Kidney glomerular epithelial cell (primary cell): ENCODE measurements at regions not wholly inside any gene's neighbourhood (a gene's known extent, or its start where the extent isn't known, plus 50 kb on each side); places are given as distances from the start of the nearest gene placed in this dataset.
"Not testable (repeated sequence)": the region's sequence is repeated elsewhere in the genome, so short reads cannot be mapped to it uniquely, and the experiment has no call there.

Experiments
- DNase-seq: peaks from one replicate; lab custom pipeline; 2025; lab: John Stamatoyannopoulos, UW

DNA sequence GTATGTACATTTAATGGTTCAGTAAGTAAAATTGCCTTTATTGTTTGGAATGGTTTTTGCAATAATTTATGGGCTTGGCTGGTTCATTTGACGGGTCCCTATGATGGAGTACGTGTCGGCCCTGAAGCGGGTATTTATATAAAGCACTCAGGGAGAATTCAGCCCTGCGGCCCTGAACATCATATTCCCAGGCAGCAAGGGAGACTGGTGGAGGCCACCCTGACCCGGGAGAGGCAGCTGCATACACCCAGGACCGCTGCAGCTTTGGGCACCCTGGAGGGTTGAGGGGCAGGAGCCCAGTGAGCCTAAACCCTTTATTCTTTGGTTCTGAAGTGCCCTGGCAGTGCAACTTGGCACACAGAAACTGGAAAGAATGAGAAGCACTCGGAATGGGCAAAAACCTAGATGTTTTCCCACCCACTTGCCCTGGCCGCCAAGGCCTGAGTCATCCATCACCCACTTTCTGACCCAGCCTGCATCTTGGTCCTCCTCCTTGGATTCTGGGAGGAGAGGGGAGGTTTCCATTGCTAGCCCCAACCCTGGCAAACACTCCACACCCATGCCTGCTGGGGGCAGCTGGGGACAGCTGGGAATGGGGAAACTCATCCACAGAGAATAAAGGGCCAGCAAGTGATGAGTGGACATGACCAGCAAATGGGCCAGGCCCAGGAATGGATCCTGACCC is 162.2 kb upstream of the TNRC6C start:
- no peak for DNase-seq

DNA sequence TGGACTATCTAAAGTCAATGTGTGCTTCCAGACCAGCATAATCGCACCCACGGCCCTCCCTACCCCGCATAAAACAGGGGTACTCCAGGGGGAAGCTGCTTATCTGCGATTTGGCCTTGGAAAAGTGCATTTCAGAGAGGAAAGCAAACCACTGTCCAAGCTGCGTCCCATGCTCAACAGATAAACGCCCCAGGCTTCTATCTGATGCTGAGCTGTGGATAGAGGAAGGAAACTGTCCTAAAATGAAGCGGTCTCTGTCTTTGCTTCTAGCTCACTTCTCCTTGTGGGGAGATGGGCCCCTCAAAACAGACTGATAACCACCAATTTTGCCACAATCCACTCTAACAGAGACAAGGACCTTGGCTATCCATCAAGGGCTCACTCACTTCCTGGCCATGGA is 160.5 kb upstream of the TNRC6C start:
- no peak for DNase-seq

DNA sequence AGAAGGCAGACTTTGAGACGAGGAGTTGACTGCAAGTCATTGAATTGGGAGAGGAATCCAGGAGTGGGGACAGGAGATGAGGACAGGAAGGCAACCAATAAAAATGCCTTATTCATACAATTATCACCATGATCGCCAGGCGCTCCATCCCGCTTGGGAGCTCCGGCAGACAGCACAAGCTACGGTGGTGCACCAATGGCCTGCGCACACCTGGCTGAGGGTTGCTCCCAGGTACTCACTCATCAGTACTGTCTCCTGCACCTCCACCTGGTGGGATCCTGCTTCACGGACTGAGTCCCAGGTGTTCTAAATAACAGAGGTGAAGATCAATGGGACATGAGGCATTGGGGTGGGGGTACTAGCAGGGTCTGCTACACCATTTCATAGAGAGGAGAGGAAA is 160.0 kb upstream of the TNRC6C start:
- no peak for DNase-seq

DNA sequence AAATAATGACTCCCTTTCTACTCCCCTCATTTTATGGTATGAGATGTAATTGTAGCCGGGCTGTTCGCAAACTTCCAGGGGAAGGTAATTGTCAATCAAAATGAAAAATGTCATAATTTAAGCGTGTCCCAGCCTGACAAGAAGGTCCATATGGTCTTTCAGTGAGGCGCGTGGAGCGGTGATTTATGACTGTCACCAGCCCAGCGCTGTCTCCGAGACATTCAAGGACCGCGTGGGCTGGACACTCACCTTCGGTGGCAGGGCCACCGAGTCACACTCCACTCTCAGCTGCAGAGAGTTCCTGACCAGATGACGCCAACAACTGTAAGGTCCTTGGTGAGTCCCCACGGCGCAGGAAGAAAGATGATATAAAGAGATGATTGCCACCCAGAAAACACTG is 157.7 kb upstream of the TNRC6C start:
- DNase-seq = no peak

DNA sequence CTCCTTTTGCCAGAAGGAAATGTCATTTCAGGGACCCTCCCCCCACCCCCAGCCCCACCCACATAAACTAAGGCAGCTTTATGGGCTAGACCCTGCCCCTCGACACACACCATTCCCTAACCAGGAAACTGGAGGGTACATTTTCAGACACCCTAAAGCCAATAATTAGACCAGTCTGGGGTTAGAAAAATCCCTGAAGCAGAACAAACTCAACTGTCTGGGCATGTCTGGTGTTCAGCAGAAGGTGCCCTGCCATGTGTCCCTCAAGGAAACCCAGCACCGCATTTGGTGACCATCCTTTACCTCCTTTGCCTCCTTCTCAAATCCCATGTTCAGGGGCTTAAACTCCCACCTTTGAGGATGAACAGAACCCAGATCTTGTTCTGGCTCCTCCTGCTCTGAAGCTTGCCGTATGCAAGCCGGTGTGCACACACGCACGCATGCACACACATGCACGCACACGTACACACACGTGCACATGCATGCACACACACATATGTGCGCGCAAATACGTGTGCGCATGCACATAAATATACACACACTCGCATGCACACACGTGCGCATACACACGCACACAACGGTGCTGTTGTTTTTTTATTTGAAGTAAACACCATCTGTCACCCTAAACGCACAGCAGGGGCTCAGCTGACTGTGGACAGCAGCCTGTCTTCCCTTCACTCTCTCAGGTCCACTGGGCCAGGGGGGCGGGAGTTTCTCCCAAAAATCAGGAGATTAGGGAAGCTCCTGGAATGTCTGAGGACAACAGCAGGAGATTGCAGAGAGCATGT is 156.8 kb upstream of the TNRC6C start:
- no peak for DNase-seq

DNA sequence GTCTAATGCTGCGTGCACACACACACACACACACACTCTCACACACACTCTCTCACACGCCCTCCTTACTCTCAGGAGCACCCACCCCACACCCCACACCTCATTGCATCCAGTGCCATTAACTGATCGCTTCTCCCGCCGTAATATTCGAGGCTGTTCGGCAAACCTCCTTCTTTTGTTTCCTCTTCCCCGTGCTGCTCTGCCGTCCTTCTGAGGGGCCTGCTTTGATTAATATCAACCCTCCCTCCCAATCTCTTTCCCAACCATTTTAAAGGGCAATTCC is 156.2 kb upstream of the TNRC6C start:
- no peak for DNase-seq

DNA sequence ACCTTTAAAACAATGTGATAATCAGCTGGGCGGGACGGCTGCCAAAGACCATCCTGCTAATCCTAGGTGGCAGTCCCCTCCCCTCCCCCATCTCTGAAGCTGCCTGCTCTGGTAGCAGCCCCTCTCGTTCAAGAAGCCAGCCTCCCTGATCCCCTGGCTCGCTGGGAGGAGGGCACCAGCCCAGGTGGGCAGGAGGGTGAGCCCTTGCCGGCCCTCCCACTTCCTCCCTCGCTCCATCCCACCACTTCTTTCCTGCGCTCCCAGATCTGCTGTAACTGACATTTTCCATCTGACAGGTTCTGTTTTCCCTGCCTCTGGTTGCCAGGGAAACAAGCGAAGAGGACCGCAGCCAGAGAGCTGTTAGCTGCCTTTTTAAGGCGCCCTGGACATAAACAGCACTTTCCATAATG is 155.7 kb upstream of the TNRC6C start:
- DNase-seq = no peak

DNA sequence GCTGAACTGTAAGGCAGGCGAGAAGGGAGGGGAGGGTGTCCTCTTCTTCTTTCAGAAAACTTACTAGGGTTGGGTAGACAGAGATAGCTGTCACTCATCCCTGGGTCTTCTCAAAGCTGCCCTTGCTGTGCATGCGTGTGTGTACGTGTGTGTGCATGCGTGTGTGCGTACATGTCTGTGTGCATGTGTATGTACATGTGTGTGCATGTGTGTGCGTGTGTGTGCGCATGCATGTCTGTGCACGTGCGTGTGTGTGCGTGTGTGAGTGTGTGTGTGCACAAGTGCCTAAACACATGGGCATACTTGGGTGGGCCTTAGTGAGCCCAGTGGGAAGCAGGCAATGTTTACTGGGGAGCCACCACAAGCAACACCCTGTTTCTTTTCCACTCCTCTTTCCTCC is 154.8 kb upstream of the TNRC6C start:
- DNase-seq = no peak

DNA sequence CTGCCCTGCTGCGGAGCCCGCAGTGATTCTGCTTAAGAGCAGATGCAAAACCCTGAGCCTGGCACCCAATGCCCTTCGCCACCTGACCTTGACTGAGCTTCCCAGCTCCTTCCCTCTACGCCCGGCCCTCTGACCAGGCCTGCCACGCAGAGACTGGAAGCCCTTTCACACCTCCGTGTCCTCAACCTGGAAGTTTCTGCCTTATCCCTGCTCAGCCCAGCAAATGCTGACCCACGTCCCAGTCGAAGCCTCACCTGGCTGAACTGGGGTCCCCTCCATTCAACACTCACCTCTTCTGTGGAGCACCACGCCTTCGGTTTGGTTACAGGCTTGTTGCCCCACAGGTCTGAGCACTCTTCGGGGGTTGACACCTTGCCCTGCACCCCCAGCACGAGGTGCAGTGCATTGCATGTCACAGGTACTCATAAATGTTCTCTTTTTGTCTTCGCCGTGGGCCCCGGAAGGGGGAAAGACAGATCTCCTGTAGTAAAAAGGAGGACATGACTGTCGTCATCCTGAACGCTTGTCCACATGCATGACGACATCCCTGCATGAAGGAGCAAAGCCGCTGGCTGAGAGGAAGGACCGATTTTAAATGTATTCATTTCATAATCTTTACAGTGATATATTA is 153.6 kb upstream of the TNRC6C start:
- DNase-seq = no peak

DNA sequence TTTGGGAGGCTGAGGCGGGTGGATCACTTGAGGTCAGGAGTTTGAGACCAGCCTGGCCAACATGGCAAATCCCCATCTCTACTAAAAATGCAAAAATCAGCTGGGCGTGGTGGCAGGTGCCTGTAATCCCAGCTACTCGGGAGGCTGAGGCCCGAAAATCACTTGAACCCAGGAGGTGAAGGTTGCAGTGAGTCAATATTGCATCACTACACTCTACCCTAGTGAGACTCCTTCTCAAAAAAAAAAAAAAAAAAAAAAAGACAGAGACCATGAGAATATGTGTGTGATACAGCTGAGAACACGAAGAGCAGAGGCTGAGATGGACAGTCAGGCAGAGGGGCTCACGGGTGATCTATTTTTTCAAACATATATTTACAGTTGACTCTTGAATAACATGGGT is 152.5 kb upstream of the TNRC6C start:
- not testable (repeated sequence) for DNase-seq

DNA sequence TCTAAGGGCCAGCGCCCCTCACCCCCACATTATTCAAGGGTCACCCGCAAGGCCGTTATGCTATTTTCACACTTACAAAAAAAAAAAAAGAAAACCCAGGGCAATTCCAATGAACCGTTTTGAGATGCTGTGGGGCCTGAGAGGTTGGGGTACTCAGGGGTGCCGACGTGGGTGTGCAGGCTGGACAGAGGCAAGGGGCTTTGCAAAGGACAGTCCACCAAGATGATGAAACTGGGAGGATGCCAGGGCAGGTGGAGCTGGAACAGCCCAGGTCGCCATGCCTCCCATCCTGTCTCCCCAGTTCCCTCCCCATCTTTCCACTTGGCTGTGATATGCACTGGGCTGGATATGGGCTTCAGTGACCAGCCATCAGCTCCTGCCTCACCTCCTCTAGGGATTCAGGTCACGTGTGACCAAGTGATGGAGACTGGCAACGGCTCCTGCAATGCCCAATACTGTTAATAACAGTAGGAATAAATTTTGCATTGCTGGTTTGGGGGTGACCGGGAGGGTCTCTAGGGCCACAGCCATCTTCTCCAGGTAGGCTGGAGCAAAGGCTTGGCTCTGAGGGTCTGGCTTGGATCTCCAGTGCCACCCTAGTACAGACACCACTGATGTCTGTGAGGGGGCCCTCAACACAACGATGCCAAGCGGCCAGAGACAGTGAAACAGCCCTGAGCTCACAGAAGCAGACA is 151.3 kb upstream of the TNRC6C start:
- DNase-seq = no peak

DNA sequence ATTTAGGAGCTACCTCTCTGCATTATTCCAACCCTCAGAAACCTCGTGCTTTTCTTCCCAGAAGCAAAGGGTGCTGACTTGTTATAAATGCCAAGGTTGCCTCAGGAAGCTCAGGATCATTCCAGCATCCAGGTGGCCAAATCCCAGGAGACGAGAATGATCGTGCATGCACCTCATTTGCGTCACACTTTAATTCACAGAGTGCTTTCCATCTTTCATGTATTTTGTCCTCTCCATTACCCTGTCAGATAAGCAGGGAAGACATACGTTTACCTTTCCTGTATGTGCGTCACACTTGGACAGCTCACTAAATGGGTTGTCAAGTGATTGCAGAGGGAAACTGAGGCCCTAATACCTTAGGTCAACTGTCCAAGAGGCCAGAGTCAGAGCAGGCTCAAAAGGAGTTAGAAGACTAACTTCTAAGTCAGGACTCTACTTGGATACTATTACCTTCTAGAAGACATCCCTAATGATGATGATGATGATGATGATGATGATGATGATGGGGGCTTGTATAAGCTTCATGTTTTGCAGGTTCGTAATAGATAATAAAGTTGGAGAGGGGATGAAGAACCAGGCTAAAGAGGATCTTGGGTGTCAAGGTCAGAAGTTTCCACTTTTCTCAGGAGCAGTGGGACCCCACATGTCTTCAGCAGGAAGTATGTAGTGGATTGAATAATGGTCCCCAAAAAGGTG is 150.6 kb upstream of the TNRC6C start:
- DNase-seq = no peak

DNA sequence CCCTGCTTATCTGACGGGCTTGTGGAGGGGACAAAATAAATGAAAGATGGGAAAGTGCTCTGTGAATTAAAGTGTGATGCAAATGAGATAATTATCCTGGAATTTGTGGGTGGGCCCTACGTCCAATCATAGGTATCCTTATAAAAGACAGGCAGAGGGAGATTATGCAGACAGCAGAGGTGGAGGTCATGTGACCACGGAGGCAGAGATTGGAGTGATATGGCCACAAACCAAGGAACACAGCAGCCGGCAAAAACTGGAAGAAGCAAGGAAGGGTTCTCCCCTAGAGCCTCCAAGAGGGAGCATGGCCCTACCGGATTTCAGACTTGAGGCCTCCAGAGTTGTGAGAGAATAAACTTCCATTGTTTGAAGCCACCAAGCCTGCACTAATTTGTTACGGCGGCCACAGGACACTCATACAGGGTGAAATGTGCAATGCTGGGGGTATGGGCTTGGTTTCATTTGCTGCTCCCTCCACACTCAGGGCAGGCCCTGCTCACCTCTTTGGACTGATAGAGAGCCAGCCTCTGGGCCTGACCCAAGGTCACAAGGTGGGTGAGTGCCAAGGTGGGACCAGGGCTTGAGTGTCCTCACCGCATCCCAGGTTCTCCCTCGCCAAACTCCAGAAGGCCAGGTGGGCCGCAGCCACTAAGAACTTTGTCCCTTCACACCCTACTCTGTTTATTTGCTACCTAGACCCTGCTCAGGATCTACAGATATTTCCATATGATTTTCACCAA is 149.6 kb upstream of the TNRC6C start:
- no peak for DNase-seq

DNA sequence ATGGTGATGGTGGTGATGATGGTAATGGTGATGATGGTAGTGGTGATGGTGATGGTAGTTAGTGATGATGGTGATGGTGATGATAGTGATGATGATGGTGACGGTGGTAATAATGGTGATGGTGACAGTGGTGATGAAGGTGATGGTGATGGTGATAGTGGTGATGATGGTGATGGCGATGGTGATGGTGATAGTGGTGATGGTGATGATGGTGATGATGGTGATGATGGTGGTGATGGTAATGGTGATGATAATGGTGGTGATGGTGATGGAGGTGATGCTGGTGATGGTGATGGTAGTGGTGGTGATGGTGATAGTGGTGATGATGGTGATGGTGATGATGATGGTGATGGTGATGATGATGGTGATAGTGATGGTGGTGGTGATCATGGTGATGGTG is 148.7 kb upstream of the TNRC6C start:
- no peak for DNase-seq

DNA sequence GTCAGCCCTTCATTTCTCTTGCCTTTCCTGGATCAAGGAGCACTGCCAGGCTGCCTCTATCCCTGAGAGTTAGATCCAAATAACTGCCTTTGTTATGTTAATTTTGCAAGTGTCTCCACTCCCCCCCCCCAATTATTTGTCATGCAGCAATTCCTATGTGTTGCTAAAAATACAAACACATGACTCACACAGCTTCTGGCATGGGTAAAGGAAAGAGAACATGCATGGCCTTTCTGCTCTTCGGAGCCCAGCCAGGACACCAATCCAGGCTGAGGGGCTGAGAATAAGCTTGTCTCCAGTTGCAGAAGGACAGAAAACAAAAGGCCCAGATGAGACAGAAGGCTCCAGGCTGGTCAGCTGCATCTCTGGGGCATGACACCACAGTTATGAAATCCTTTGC is 148.0 kb upstream of the TNRC6C start:
- no peak for DNase-seq

DNA sequence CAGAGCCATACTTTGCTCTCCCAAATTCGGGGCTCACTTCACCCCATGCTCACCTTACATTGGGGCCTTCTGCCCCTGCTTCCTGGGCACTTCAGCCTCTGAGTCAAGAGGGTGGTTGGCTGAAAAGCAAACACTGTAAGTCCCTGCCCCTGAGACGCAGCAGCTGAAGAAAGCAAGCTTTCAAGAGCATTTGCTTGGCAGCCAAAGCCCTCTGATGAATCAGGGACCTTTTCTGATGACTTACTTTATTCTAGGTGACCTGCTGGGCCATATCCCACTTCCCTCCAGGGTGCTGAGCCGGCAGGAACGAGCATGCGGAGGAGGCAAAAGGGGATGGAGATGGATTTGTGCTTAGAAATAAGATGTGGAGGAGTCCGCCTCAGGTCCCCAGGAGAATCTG is 147.0 kb upstream of the TNRC6C start:
- no peak for DNase-seq

DNA sequence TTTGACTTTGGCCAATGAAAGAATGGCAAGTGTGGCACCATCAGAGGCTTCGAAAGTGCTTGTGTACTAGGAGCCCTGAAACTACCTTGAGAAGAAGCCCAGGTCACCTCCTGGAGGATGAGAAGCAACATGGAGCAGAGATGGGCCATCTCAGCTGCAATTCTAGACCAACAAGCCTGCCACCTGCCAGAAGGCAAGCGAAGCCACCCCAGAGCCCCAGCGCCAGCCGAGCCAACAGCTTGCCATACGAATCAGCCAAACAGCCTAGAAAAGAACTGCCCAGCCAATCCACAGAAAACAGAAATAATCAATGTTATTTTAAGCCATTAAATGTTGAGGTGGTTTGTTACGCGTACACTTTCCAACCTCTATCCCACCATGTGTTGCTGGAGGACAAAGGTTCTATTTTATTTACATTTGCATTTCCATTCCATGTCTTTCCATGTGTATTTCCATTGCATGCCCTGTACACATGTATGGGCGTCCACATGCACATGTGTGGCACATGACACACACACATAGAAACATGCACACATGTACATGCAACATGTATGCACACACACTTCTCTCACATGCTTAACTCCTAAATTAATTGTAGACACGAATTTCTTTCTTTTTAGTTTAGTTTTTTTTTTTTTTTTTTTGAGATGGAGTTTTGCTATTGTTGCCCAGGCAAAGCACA is 144.3 kb upstream of the TNRC6C start:
- DNase-seq = no peak

DNA sequence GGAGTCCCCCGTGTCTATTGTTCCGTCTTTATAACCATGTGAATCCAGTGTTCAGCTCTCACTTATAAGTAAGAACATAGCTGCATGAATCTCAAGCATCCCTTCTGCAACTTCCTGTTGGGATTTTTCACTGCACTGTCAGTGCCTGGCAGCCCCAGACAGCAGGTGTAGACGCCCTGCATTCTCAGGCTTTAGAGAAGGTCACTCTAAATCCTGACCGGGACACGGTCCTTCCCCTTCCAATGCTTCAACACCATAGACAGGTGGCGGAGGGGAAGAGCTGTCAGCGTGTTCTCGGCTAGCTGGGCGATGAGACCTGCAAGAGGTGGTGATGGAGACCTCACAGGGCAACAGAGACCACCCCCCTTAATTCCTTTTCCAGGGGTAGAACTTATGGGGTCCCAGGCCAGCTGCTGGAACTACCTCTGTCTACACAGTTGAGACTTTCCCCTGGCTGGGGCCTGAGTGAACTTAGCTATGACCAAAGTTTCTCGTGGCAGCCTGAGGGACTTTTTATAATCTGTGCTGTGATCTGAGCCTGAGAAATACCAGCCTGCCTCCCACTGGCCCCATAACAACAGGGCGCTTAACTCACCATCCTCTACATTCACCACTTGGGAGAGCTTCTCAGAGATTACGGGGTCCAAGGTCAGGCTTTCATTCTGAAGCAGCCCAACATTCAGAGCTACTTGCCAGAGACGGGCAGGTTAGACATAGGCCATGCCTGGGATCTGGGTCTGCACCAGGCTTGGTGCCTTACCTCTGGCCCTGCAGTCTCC is 143.2 kb upstream of the TNRC6C start:
- no peak for DNase-seq

DNA sequence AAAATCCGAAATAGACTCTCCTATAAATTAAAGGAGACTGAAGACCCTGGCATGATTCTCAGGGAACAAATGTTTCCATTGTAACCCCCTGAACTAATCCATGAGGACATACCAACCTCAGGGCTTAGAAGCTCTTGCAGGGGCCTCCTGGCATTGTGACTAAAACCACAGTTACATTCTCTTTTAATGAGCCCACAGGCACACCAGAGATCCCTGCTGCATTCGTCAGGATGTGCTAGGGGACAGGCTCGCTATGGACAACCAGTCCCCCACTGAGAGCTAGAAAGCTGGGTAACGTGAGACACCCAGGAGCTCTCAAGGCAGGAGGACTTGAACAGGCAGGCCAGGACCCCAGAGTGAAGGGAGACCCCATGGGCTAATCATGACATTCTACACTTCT is 140.6 kb upstream of the TNRC6C start:
- DNase-seq = no peak

DNA sequence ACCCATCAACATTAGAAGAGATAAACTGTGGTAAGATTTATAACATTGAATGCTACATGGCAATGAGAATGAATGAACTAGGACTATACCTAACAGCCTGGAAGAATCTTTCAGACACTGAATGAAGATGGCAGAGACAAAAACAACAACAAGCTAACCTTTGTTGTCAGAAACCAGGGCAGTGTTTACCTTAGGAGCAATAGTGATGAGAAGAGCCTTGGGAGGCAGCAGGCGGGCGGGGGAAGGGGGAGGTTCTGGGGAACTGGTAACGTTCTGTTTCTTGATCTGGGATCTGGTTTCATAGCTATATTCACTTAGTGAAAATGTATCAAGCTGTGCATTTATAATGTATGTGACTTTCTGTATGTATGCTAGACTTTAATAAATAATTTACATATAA is 139.0 kb upstream of the TNRC6C start:
- DNase-seq = no peak
